ENCODE measurements at regions not wholly inside any gene's neighbourhood (a gene's known extent, or its start where the extent isn't known, plus 50 kb on each side); places are given as distances from the start of the nearest gene placed in this dataset.
"Not testable (repeated sequence)": the region's sequence is repeated elsewhere in the genome, so short reads cannot be mapped to it uniquely, and the experiment has no call there.

DNA sequence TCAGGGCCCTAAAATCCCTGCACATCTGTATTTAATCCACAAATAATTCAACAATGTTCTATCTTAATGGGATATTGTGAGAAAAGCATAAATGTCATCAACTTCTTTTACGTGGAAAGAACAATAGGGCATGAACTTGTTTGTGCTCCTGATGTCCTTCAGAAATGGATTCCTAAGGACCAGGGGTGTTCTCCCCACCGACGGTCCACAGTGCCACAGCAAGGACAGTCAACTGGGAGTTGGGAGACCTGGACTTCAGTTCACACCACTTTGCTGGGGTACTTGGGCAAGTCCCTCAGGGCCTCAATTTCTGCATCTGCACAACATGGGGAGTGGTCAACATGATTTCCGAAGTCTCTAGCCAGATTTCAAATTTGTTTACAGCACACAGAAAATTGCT, 908.4 kb downstream of the RPIA start:
- H3F3A ChIP-seq (ENCODE audit: insufficient read depth, low read depth); BruUV-seq (replicated peaks); CTCF ChIA-PET; H3K27ac ChIP-seq; H3K4me2 ChIP-seq; H4K20me1 ChIP-seq (ENCODE audit: insufficient read depth); H3K4me3 ChIP-seq; H3K9me2 ChIP-seq (ENCODE audit: insufficient read depth); H3K9me3 ChIP-seq (ENCODE audit: insufficient read depth, low read depth); H3K27me3 ChIP-seq (ENCODE audit: insufficient read depth, low read depth); DNase-seq; H3K79me2 ChIP-seq (ENCODE audit: low read depth); H2AFZ ChIP-seq; intact Hi-C loops (cut with micrococcal nuclease; ENCODE audit: unreplicated experiment); H3K4me1 ChIP-seq (replicated peaks; ENCODE audit: insufficient read depth); POLR2A ChIA-PET (ENCODE audit: unreplicated experiment); H3K36me3 ChIP-seq (ENCODE audit: low read depth): not testable (repeated sequence)

DNA sequence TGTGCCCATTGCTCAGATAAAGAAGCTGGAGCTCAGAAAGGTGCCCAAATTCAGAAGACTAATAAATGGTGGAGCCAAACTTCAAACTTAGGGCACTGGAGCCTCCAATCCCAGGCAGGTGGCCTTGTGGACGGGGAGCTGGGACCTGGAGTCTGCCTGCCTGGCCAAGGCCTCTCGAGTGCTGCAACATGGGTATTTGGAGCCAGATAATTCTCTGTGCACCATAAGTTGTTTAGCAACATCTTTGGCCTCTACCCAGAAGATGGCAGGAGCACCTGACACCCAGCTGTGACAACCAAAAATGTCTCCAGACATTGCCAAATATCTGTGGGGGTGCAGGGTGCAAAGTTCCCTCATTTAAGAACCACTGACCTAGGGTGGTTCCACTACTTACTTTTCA, 915.0 kb downstream of the RPIA start:
- H3K27me3 ChIP-seq (ENCODE audit: insufficient read depth, low read depth); H3K79me2 ChIP-seq (ENCODE audit: low read depth); H3K27ac ChIP-seq; CTCF ChIA-PET; intact Hi-C loops (cut with micrococcal nuclease; ENCODE audit: unreplicated experiment); H3K9me2 ChIP-seq (ENCODE audit: insufficient read depth); H4K20me1 ChIP-seq (ENCODE audit: insufficient read depth); H3F3A ChIP-seq (ENCODE audit: insufficient read depth, low read depth); H3K4me3 ChIP-seq; H3K4me1 ChIP-seq (replicated peaks; ENCODE audit: insufficient read depth); DNase-seq; H3K9me3 ChIP-seq (ENCODE audit: insufficient read depth, low read depth); H2AFZ ChIP-seq; POLR2A ChIA-PET (ENCODE audit: unreplicated experiment); BruUV-seq (replicated peaks); H3K4me2 ChIP-seq; H3K36me3 ChIP-seq (ENCODE audit: low read depth): not testable (repeated sequence)

DNA sequence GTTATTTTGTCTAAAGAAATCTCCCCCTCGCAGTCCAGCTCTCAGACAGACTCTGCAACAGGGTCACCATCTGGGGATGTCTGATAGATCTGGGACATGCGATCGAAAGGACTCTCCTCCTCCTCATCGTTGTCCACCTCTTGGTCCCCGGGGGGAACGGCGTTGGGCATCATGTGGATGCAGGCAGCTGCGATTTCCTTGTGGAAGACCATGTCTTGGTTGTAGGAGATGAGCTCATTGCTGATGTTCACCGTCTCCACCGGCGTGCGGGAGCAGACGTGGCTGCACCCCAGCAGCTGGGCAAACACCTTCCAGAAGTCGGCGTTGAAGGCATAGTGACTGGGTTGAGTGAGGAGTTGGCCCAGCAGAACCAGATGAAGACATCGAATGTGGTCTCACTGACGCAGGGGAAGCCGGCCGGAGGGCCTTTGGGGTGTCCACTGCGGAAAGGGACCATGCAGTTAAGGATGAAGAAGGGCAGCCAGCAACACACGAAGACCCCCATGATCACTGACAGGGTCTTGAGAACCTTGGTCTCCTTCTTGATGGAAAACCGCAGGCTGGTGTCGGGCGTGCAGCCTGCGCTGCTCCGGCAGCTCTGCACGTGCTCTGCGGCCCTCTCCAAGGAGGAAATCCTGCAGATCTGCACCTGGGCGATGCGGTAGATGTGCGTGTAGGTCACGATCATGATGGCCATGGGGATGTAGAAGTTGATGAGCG, 918.9 kb downstream of the RPIA start:
- intact Hi-C loops (cut with micrococcal nuclease; ENCODE audit: unreplicated experiment); CTCF ChIA-PET: not testable (repeated sequence)

DNA sequence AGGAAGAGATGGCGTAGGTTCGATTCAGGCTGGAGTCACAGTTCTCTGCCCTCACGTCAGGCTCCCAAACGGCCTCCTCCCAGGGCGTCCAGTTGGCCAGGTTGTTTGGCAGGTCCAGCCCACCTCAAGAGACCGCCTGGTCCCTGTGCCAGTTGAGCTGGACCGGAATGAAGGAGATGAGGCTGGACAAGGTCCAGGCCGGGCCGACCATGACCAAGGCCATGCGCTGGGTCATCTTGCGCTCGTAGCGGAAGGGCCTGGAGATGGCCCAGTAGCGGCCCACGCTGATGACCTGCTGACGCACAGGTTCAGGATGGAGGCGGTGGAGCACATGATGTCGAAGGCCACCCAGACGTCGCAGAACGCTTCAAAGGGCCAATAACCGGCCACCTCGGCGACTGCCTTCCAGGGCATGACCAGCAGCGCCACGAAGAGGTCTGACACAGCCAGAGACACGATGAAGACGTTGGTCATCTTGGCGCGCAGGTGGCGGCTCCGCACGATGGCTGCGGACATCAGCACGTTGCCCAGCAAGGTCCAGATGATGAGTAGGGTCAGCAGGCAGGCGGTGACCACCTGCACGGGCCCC, 919.5 kb downstream of the RPIA start:
- H3K9me2 ChIP-seq (ENCODE audit: insufficient read depth); DNase-seq; H3F3A ChIP-seq (ENCODE audit: insufficient read depth, low read depth); H3K9me3 ChIP-seq (ENCODE audit: insufficient read depth, low read depth); intact Hi-C loops (cut with micrococcal nuclease; ENCODE audit: unreplicated experiment); H3K79me2 ChIP-seq (ENCODE audit: low read depth); POLR2A ChIA-PET (ENCODE audit: unreplicated experiment); H3K27ac ChIP-seq; H3K4me2 ChIP-seq; H4K20me1 ChIP-seq (ENCODE audit: insufficient read depth); CTCF ChIA-PET; H3K36me3 ChIP-seq (ENCODE audit: low read depth); H3K27me3 ChIP-seq (ENCODE audit: insufficient read depth, low read depth); BruUV-seq (replicated peaks); H3K4me1 ChIP-seq (replicated peaks; ENCODE audit: insufficient read depth); H3K4me3 ChIP-seq; H2AFZ ChIP-seq: not testable (repeated sequence)

More for the DNA sequence above, 918.9 kb downstream of the RPIA start:
- H3K27ac ChIP-seq; H3F3A ChIP-seq (ENCODE audit: insufficient read depth, low read depth); H3K9me2 ChIP-seq (ENCODE audit: insufficient read depth); H3K79me2 ChIP-seq (ENCODE audit: low read depth); DNase-seq; H3K27me3 ChIP-seq (ENCODE audit: insufficient read depth, low read depth); H3K4me1 ChIP-seq (replicated peaks; ENCODE audit: insufficient read depth); H3K4me3 ChIP-seq; H2AFZ ChIP-seq; H3K9me3 ChIP-seq (ENCODE audit: insufficient read depth, low read depth); H4K20me1 ChIP-seq (ENCODE audit: insufficient read depth); POLR2A ChIA-PET (ENCODE audit: unreplicated experiment); H3K36me3 ChIP-seq (ENCODE audit: low read depth); H3K4me2 ChIP-seq; BruUV-seq (replicated peaks): not testable (repeated sequence)

DNA sequence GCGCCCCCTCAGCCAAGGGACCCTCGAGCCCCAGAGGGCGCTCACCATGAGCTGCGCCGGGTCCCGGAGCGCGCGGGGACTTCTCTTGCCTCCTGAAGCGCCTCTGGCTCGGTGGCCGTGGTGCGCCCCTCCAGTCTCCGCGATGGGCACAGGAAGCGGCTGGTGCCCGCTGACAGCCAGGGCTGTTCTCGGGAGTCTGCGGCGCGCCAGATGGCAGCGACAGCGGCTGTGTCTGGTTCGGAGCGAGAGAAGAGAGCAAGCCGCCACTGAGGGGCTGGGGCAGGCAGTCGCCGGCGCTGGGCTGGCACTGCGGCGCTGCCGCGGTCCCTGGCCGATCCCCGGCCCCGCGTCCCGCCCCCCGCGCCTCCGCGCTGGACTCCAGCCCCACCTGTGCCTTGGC, 920.2 kb downstream of the RPIA start:
- H3K79me2 ChIP-seq (ENCODE audit: low read depth); H3K4me3 ChIP-seq; H4K20me1 ChIP-seq (ENCODE audit: insufficient read depth); CTCF ChIA-PET; intact Hi-C loops (cut with micrococcal nuclease; ENCODE audit: unreplicated experiment); H3K4me1 ChIP-seq (replicated peaks; ENCODE audit: insufficient read depth); H3K9me2 ChIP-seq (ENCODE audit: insufficient read depth); DNase-seq; H3K9me3 ChIP-seq (ENCODE audit: insufficient read depth, low read depth); H3K27ac ChIP-seq; BruUV-seq (replicated peaks); H3K27me3 ChIP-seq (ENCODE audit: insufficient read depth, low read depth); H3K4me2 ChIP-seq; H2AFZ ChIP-seq; POLR2A ChIA-PET (ENCODE audit: unreplicated experiment); H3K36me3 ChIP-seq (ENCODE audit: low read depth); H3F3A ChIP-seq (ENCODE audit: insufficient read depth, low read depth): not testable (repeated sequence)

DNA sequence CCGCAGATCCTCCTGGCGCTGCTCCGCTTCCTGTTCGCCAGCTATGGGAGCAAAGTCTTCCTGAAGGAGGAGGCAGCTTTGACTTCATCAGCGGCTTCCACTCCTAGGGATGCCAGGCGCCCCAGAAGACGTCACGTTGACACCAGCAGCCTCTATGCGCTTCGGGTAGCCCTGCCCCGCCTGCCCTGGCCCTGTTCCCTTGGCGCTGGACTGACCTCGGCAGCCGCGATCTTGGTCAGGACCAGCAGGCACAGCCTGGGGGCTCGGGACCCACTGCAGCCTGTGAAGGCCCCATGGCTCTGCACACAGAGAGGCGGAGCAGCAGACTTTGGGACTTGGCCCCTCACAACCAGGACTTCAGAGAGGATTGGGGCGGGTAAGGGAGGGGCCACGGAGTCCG, 957.8 kb downstream of the RPIA start:
- POLR2A ChIA-PET (ENCODE audit: unreplicated experiment), result not testable (repeated sequence)

DNA sequence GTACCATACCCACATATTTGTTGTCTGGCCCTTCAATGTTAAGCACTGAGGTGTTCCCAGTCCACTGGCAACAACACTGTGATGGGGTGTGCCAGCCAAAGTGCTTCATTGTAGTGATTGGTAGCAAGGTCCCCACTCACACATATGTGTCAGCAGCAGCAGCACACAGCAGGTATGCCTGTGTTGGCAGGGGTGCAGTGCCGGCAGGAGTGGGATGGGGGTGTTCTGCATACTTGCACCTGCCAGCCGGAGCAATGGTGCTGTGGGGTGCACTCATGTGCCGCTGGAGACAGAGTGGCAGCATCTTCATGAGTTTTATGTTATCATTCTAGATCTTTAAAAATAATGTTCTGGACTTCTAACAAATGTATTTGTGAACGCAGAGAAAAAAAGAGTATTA, 987.8 kb downstream of the RPIA start:
- H3K36me3 ChIP-seq (ENCODE audit: low read depth); H3F3A ChIP-seq (ENCODE audit: insufficient read depth, low read depth); H3K4me1 ChIP-seq (replicated peaks; ENCODE audit: insufficient read depth); POLR2A ChIA-PET (ENCODE audit: unreplicated experiment); CTCF ChIA-PET; H3K4me3 ChIP-seq; intact Hi-C loops (cut with micrococcal nuclease; ENCODE audit: unreplicated experiment); H3K9me2 ChIP-seq (ENCODE audit: insufficient read depth); H2AFZ ChIP-seq; H3K9me3 ChIP-seq (ENCODE audit: insufficient read depth, low read depth); H4K20me1 ChIP-seq (ENCODE audit: insufficient read depth); BruUV-seq (replicated peaks); H3K4me2 ChIP-seq; H3K27me3 ChIP-seq (ENCODE audit: insufficient read depth, low read depth); DNase-seq; H3K27ac ChIP-seq; H3K79me2 ChIP-seq (ENCODE audit: low read depth): not testable (repeated sequence)

More for the DNA sequence above, 957.8 kb downstream of the RPIA start:
- H3K4me1 ChIP-seq (replicated peaks; ENCODE audit: insufficient read depth); H3K27me3 ChIP-seq (ENCODE audit: insufficient read depth, low read depth); H3K4me3 ChIP-seq; H4K20me1 ChIP-seq (ENCODE audit: insufficient read depth); H3F3A ChIP-seq (ENCODE audit: insufficient read depth, low read depth); H3K36me3 ChIP-seq (ENCODE audit: low read depth); DNase-seq; CTCF ChIA-PET; H3K4me2 ChIP-seq; H3K9me2 ChIP-seq (ENCODE audit: insufficient read depth); H3K79me2 ChIP-seq (ENCODE audit: low read depth); intact Hi-C loops (cut with micrococcal nuclease; ENCODE audit: unreplicated experiment); H3K27ac ChIP-seq; BruUV-seq (replicated peaks); H3K9me3 ChIP-seq (ENCODE audit: insufficient read depth, low read depth); H2AFZ ChIP-seq: not testable (repeated sequence)
